DOHH2 (cell line): ENCODE measurements at regions not wholly inside any gene's neighbourhood (a gene's known extent, or its start where the extent isn't known, plus 50 kb on each side); places are given as distances from the start of the nearest gene placed in this dataset.

Source experiments
- CTCF ChIP-seq: fragments of 200-600 bp; sonication (generic); IDR thresholded peaks from one replicate; pipeline ENCODE4 v1.5.1; 2014; ENCODE audit warnings: antibody characterized with exemption, mild to moderate bottlenecking, low read depth, low read length; ENCODE audit not compliant: poor library complexity, severe bottlenecking
- EZH2phosphoT487 ChIP-seq: fragments of 200-600 bp; sonication (generic); IDR thresholded peaks from 2 replicates; pipeline ENCODE4 v1.6.1; 2017; ENCODE audit warnings: borderline replicate concordance, mild to moderate bottlenecking, antibody characterized with exemption, low read length, moderate library complexity, mixed read lengths

GRCh38 chr4:180808862-180809261, 1434.3 kb upstream of the TENM3 start:
- TF ChIP-seq CTCF (no peak), EZH2phosphoT487 (no peak)
